Activated T-helper 1 cell treated with anti-CD3 and anti-CD28 coated beads, Interleukin-12 subunit alpha, Interleukin-12 subunit beta, Interleukin-2, Interleukin-4 antibody, amounts not matched to agents 30 ng/mL and 10 ng/mL and 1 ng/mL, durations not matched to agents 14 hours and 24 hours and 36 hours (primary cell): ENCODE measurements at regions not wholly inside any gene's neighbourhood (a gene's known extent, or its start where the extent isn't known, plus 50 kb on each side); places are given as distances from the start of the nearest gene placed in this dataset.

Experiments used
- DNase-seq: peaks from one replicate; pipeline ENCODE4 v3.0.0; 2021; ENCODE audit warnings: low spot score
- H3K27ac Mint-ChIP-seq: one replicate; pipeline ENCODE4 v1.8.0; 2021; ENCODE audit warnings: mild to moderate bottlenecking, mixed read lengths
- H3K27me3 Mint-ChIP-seq: one replicate; pipeline ENCODE4 v1.8.0; 2022; ENCODE audit warnings: mild to moderate bottlenecking, moderate library complexity, mixed read lengths; ENCODE audit not compliant: insufficient read depth
- H3K36me3 Mint-ChIP-seq: one replicate; pipeline ENCODE4 v1.8.0; 2021; ENCODE audit warnings: low read depth, mixed read lengths
- H3K4me1 Mint-ChIP-seq: one replicate; pipeline ENCODE4 v1.8.0; 2021; ENCODE audit warnings: low read depth, mixed read lengths
- H3K4me3 Mint-ChIP-seq: one replicate; pipeline ENCODE4 v1.8.0; 2021; ENCODE audit warnings: mild to moderate bottlenecking, moderate library complexity, mixed read lengths
- H3K9me3 Mint-ChIP-seq: one replicate; pipeline ENCODE4 v1.8.0; 2021; ENCODE audit warnings: mixed read lengths
- intact Hi-C: fragments of 100-400 bp; cut with micrococcal nuclease; formaldehyde crosslinking; loops from one replicate; pipeline ENCODE4 v1.15.1; 2024

DNA sequence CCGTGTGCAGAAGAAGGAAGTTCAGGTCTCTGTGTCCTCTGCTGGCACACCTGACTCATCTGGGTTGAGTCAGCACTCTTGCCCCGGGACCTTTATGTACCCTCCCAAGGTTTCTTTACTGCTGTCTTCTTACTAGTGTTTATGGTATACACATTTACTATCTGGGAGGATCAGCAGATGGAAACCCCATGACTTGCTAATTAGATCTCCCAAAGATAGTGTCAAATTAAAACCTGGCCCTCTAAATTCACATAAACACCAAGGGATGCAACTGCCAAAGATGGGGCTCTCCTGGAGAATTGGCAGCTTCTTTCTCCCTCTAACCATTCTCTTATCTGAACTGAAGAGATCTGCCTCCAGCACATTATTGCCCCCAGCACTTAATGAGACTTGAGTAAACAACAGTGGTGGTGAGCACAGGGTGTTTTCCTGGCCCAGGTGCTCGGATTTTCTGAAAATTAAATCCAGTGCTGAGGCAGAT lies 718.1 kb upstream of the SOX9 start:
- no peak overlapping the region for H3K27ac Mint-ChIP-seq
- no peaks in the 10 kb centered on the region for H3K27me3 Mint-ChIP-seq
- no peak overlapping the region for H3K4me3 Mint-ChIP-seq
- no peaks in the 10 kb centered on the region for H3K36me3 Mint-ChIP-seq
- peaks cover 11% of the 10 kb centered on the region for H3K9me3 Mint-ChIP-seq
- intact Hi-C loops: no loop called here
- no peaks in the 10 kb centered on the region for H3K4me1 Mint-ChIP-seq
- no peak for DNase-seq

- intact Hi-C loops: no loop called here
- DNase-seq: no peak
- Mint-ChIP-seq H3K27me3 (no peaks in the 10 kb centered on the region), H3K36me3 (no peaks in the 10 kb centered on the region), H3K9me3 (peaks cover 12% of the 10 kb centered on the region), H3K4me3 (no peak overlapping the region), H3K4me1 (no peaks in the 10 kb centered on the region), H3K27ac (no peak overlapping the region)
These were observed 715.7 kb upstream of the SOX9 start for GRCh38 chr17:71405101-71405500.

DNA sequence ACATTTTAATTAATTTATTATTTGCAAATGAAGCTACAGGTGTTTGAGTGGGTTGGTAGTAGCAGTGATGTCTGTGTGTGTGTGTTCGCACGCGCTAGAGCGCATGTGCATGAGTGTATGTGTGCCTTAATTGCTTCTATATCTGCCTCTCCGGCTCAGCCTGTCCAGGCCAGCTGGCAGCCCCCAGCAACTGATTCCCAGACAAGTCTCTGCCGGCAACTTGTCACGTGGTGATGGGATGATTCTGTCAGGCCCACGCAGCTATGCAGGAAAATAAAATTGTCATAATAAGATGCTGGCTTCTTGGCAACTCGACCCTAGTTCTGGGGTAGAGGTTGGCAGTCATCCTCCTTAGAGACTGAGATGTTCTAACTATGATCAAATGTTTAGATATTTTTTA lies 712.8 kb upstream of the SOX9 start:
- H3K9me3 Mint-ChIP-seq: peaks cover 5% of the 10 kb centered on the region
- no peaks in the 10 kb centered on the region for H3K36me3 Mint-ChIP-seq
- intact Hi-C loops: no loop called here
- H3K4me1 Mint-ChIP-seq: no peaks in the 10 kb centered on the region
- no peak overlapping the region for H3K27ac Mint-ChIP-seq
- DNase-seq: no peak
- H3K27me3 Mint-ChIP-seq: no peaks in the 10 kb centered on the region
- no peak overlapping the region for H3K4me3 Mint-ChIP-seq

DNA sequence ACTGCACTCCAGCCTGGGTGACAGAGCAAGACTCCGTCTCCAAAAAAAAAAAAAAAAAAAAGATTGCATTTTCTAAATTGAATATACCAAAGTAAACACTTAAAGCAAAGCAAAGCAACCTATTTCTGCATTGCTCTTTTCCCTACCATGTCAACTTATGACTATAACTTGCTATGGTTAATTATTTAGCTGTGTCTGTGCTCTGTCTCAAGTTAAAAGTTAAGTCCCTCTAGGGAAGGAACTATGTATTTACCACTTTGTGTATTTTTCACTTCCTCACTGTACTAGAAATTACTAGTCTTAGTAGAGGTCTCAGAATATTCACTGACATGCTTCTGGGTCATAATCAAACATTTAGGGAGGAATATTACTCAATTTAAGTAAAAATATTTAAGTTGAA lies 711.7 kb upstream of the SOX9 start:
- no peaks in the 10 kb centered on the region for H3K27me3 Mint-ChIP-seq
- no peaks in the 10 kb centered on the region for H3K36me3 Mint-ChIP-seq
- no peaks in the 10 kb centered on the region for H3K4me1 Mint-ChIP-seq
- no peak for DNase-seq
- H3K4me3 Mint-ChIP-seq: no peak overlapping the region
- H3K27ac Mint-ChIP-seq: no peak overlapping the region
- H3K9me3 Mint-ChIP-seq: peaks cover 4% of the 10 kb centered on the region
- intact Hi-C loops: no loop called here

- Mint-ChIP-seq H3K4me1 (no peaks in the 10 kb centered on the region), H3K27me3 (no peaks in the 10 kb centered on the region), H3K9me3 (peaks cover 4% of the 10 kb centered on the region), H3K4me3 (no peak overlapping the region), H3K36me3 (no peaks in the 10 kb centered on the region), H3K27ac (no peak overlapping the region)
- DNase-seq: no peak
- intact Hi-C loops: no loop called here
These were observed 711.1 kb upstream of the SOX9 start for GRCh38 chr17:71409712-71410111.

GRCh38 chr17:71412803-71413202 lies 708.0 kb upstream of the SOX9 start:
- peaks cover 4% of the 10 kb centered on the region for H3K9me3 Mint-ChIP-seq
- DNase-seq: no peak
- H3K4me3 Mint-ChIP-seq: no peak overlapping the region
- H3K27me3 Mint-ChIP-seq: no peaks in the 10 kb centered on the region
- H3K4me1 Mint-ChIP-seq: no peaks in the 10 kb centered on the region
- intact Hi-C loops: no loop called here
- no peak overlapping the region for H3K27ac Mint-ChIP-seq
- no peaks in the 10 kb centered on the region for H3K36me3 Mint-ChIP-seq

DNA sequence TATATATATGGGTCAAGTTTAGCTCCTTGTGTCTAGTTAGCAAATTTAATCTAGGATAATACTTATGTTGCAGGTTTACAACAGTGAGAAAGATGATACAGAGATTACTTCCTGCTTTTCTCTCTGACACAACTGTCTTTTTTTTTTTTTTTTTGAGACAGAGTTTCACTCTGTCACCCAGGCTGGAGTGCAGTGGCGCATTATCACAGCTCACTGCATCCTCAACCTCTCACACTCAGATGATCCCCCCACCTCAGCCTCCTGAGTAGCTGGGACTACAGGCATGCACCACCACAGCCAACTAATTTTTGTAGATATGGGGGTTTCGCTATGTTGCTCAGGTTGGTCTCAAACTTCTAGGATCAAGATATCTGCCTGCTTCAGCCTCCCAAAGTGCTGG lies 706.9 kb upstream of the SOX9 start:
- no peak overlapping the region for H3K4me3 Mint-ChIP-seq
- no peak for DNase-seq
- H3K4me1 Mint-ChIP-seq: no peaks in the 10 kb centered on the region
- peaks cover 4% of the 10 kb centered on the region for H3K9me3 Mint-ChIP-seq
- H3K27ac Mint-ChIP-seq: no peak overlapping the region
- H3K27me3 Mint-ChIP-seq: no peaks in the 10 kb centered on the region
- no peaks in the 10 kb centered on the region for H3K36me3 Mint-ChIP-seq
- intact Hi-C loops: no loop called here

GRCh38 chr17:71417142-71417541 lies 703.7 kb upstream of the SOX9 start:
- Mint-ChIP-seq H3K4me3 (no peak overlapping the region), H3K9me3 (no peaks in the 10 kb centered on the region), H3K27me3 (no peaks in the 10 kb centered on the region), H3K36me3 (no peaks in the 10 kb centered on the region), H3K4me1 (no peaks in the 10 kb centered on the region), H3K27ac (no peak overlapping the region)
- intact Hi-C loops: no loop called here
- no peak for DNase-seq

DNA sequence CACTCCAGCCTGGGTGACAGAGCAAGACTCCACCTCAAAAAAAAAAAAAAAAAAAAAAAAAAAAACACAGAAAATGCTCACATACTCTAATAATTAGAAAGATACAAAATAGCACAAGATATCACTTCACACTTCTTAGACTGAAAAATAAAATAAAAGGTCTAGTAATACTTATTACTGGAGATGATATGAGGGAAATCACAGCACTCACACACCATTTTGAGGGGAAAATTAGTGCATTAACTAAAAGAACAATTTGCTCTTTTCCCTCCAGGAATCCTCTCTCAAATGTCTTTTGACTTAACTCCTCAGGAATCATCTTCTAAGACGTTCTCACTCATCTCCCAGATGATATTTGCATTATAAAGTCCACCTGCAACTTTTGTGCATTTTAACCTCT lies 697.9 kb upstream of the SOX9 start:
- no peak for DNase-seq
- Mint-ChIP-seq H3K27me3 (no peaks in the 10 kb centered on the region), H3K4me3 (no peak overlapping the region), H3K4me1 (no peaks in the 10 kb centered on the region), H3K27ac (no peak overlapping the region), H3K36me3 (no peaks in the 10 kb centered on the region), H3K9me3 (peaks cover 11% of the 10 kb centered on the region)
- intact Hi-C loops: no loop called here

- no peaks in the 10 kb centered on the region for H3K27me3 Mint-ChIP-seq
- DNase-seq: no peak
- H3K4me3 Mint-ChIP-seq: no peak overlapping the region
- H3K4me1 Mint-ChIP-seq: no peaks in the 10 kb centered on the region
- H3K9me3 Mint-ChIP-seq: peaks cover 18% of the 10 kb centered on the region
- no peak overlapping the region for H3K27ac Mint-ChIP-seq
- intact Hi-C loops: no loop called here
- H3K36me3 Mint-ChIP-seq: no peaks in the 10 kb centered on the region
These were observed 696.8 kb upstream of the SOX9 start for GRCh38 chr17:71423871-71424546.

DNA sequence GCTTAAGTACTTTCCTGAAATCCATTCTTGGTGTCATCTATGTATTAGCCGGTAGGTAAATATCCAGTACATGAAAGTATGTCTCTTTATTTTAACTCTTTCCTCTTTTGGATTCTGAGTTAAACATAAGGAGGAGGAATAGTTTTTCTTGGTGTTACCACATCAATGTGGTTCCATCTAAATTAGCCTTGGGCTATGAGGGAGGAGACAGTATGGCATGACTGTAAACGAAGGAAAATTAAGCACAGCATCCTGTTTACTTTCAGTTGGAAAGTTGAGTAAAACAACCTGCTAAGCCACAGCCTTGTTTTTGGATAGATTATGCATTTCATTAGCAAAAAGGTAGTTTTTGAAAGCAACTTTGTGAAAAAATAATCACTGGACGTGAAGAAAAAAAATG lies 693.0 kb upstream of the SOX9 start:
- no peak for DNase-seq
- Mint-ChIP-seq H3K27me3 (no peaks in the 10 kb centered on the region), H3K27ac (no peak overlapping the region), H3K4me3 (no peak overlapping the region), H3K36me3 (no peaks in the 10 kb centered on the region), H3K9me3 (peaks cover 28% of the 10 kb centered on the region), H3K4me1 (no peaks in the 10 kb centered on the region)
- intact Hi-C loops: no loop called here

GRCh38 chr17:71428897-71429296 lies 691.9 kb upstream of the SOX9 start:
- Mint-ChIP-seq H3K9me3 (peaks cover 28% of the 10 kb centered on the region), H3K27me3 (no peaks in the 10 kb centered on the region), H3K4me1 (no peaks in the 10 kb centered on the region), H3K4me3 (no peak overlapping the region), H3K27ac (no peak overlapping the region), H3K36me3 (no peaks in the 10 kb centered on the region)
- intact Hi-C loops: no loop called here
- no peak for DNase-seq

DNA sequence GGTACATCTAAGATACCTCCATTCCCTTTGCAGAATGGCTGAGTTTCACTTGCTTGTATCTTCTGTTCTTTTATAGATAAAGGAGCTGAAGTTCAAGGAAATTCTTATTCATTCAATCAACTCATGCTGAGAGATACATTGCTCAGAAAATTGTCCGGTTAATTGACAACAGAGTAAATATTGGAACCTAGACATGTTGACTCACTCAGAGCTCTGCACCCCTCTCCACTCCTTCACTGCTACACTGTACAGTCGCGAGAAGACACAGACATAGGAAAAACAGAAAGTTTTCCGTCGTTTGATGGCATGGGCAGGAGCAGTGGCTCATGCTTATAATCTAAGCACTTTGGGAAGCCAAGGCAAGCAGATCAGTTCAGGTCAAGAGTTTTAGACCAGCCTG lies 690.5 kb upstream of the SOX9 start:
- intact Hi-C loops: no loop called here
- Mint-ChIP-seq H3K27me3 (no peaks in the 10 kb centered on the region), H3K4me1 (no peaks in the 10 kb centered on the region), H3K27ac (no peak overlapping the region), H3K9me3 (peaks cover 24% of the 10 kb centered on the region), H3K36me3 (no peaks in the 10 kb centered on the region), H3K4me3 (no peak overlapping the region)
- no peak for DNase-seq

GRCh38 chr17:71431146-71431545 lies 689.7 kb upstream of the SOX9 start:
- H3K27me3 Mint-ChIP-seq: no peaks in the 10 kb centered on the region

More at GRCh38 chr17:71431146-71431545, 689.7 kb upstream of the SOX9 start:
- H3K4me3 Mint-ChIP-seq: no peak overlapping the region
- H3K9me3 Mint-ChIP-seq: peaks cover 26% of the 10 kb centered on the region
- no peaks in the 10 kb centered on the region for H3K36me3 Mint-ChIP-seq
- intact Hi-C loops: no loop called here
- H3K4me1 Mint-ChIP-seq: no peaks in the 10 kb centered on the region
- no peak overlapping the region for H3K27ac Mint-ChIP-seq
- no peak for DNase-seq
